Panc1 (cell line): ENCODE measurements at regions not wholly inside any gene's neighbourhood (a gene's known extent, or its start where the extent isn't known, plus 50 kb on each side); places are given as distances from the start of the nearest gene placed in this dataset.

Experiments used
- ATAC-seq: fragments of 200-7000 bp; cut with Tn5 transposase; 2 replicates; pipeline ENCODE4 v1.9.1; 2020; ENCODE audit warnings: mild to moderate bottlenecking, moderate library complexity
- BruUV-seq: library from RNA; stranded (reverse); fragments of 400-500 nt; replicated peaks from 2 replicates; lab custom pipeline; 2021; lab: Mats Ljungman, UMichigan
- CTCF ChIA-PET: fragments of 300-600 bp; sonication (Branson Sonifier 250); formaldehyde crosslinking; loops from one replicate; lab custom pipeline; 2022; ENCODE audit warnings: antibody characterized with exemption; lab: Charles Lee
- POLR2A ChIA-PET: fragments of 300-600 bp; sonication (Branson Sonifier 250); formaldehyde crosslinking; loops from one replicate; lab custom pipeline; 2022; ENCODE audit warnings: antibody characterized with exemption; lab: Charles Lee
- DNase-seq: peaks from one replicate; pipeline ENCODE4 v3.0.0-alpha.2; 2010; ENCODE audit warnings: low read depth, low spot score
- H3K27ac ChIP-seq: 2 replicates; pipeline ENCODE4 v1.5.1; 2011; ENCODE audit warnings: mild to moderate bottlenecking, low read length, inconsistent platforms
- H3K27me3 ChIP-seq: fragments of 200-500 bp; sonication (Bioruptor generic); 2 replicates; pipeline ENCODE4 v1.6.0; 2014; ENCODE audit warnings: low read length, inconsistent platforms; ENCODE audit not compliant: control insufficient read depth, insufficient read depth
- H3K36me3 ChIP-seq: fragments of 200-500 bp; sonication (Bioruptor generic); 2 replicates; pipeline ENCODE4 v1.5.1; 2014; ENCODE audit warnings: inconsistent platforms, mild to moderate bottlenecking, low read length, moderate library complexity; ENCODE audit not compliant: control insufficient read depth, insufficient read depth
- H3K4me1 ChIP-seq: 2 replicates; pipeline ENCODE4 v1.5.1; 2011; ENCODE audit warnings: inconsistent platforms, mild to moderate bottlenecking, low read length, moderate library complexity; ENCODE audit not compliant: control insufficient read depth, insufficient read depth
- H3K4me3 ChIP-seq, 2 experiments: 2 replicates each; pipeline ENCODE4 v1.5.1; 2011 to 2012; ENCODE audit warnings: low read depth in 2 of 2, low read length in 2 of 2, mild to moderate bottlenecking in 2 of 2, inconsistent platforms in 1 of 2, moderate library complexity in 1 of 2
- H3K9me3 ChIP-seq: fragments of 200-500 bp; sonication (Bioruptor generic); 2 replicates; pipeline ENCODE4 v1.5.1; 2014; ENCODE audit warnings: low read depth, mild to moderate bottlenecking, inconsistent platforms, low read length, moderate library complexity; ENCODE audit not compliant: control insufficient read depth, insufficient read depth
- CTCF ChIP-seq: fragments of 450-650 bp; IDR thresholded peaks from 2 replicates; pipeline ENCODE4 v1.5.1; 2017; ENCODE audit warnings: mild to moderate bottlenecking
- POLR2AphosphoS5 ChIP-seq: IDR thresholded peaks from 2 replicates; pipeline ENCODE4 v1.6.1; 2012; ENCODE audit warnings: mild to moderate bottlenecking, low read depth, low read length, moderate library complexity
- REST ChIP-seq, 2 experiments: IDR thresholded peaks; 2 replicates each; pipeline ENCODE4 v1.6.1; 2011 to 2012; ENCODE audit warnings: low read depth in 2 of 2, control low read depth in 1 of 2, low read length in 1 of 2, mild to moderate bottlenecking in 1 of 2, moderate library complexity in 1 of 2; ENCODE audit not compliant: insufficient read depth in 1 of 2
- SIN3A ChIP-seq: IDR thresholded peaks from 2 replicates; pipeline ENCODE4 v1.6.1; 2012; ENCODE audit warnings: low read depth, mild to moderate bottlenecking, low read length, moderate library complexity, borderline replicate concordance; ENCODE audit not compliant: insufficient read depth
- TCF7L2 ChIP-seq: IDR thresholded peaks from 2 replicates; pipeline ENCODE4 v1.6.1; 2011; ENCODE audit warnings: mild to moderate bottlenecking, low read depth, low read length, inconsistent platforms
- in situ Hi-C: cut with HindIII; loops from 2 replicates; pipeline ENCODE4 v1.10.0; 2016; ENCODE audit warnings: low sequenced_read_pairs, low pct_unique_long_range_greater_than_20kb
- intact Hi-C: fragments of 100-400 bp; cut with micrococcal nuclease; formaldehyde crosslinking; loops from one replicate; pipeline ENCODE4 v1.10.0; 2022; ENCODE audit not compliant: unreplicated experiment

GRCh38 chr7:10216462-10216861, 757.2 kb upstream of the PHF14 start:
- Histone ChIP-seq H3K27me3 (no peaks in the 10 kb centered on the region), H3K36me3 (no peaks in the 10 kb centered on the region), H3K27ac (no peak overlapping the region), H3K9me3 (peaks cover 6% of the 10 kb centered on the region), H3K4me3 (no peak overlapping the region), H3K4me1 (no peaks in the 10 kb centered on the region)
- CTCF ChIA-PET = no interaction called here
- in situ Hi-C loops (no loop called here), intact Hi-C loops (no loop called here)
- TF ChIP-seq SIN3A (no peak), CTCF (no peak), REST (IDR thresholded peaks at IDR 0.05; ENCODE audit: insufficient read depth in 1 of 2, low read depth in 2 of 2, low read length in 1 of 2) (no peak), TCF7L2 (no peak)
- POLR2A ChIA-PET = no interaction called here
- ATAC-seq (no peak), DNase-seq (no peak)
- no TSS peak for BruUV-seq

DNA sequence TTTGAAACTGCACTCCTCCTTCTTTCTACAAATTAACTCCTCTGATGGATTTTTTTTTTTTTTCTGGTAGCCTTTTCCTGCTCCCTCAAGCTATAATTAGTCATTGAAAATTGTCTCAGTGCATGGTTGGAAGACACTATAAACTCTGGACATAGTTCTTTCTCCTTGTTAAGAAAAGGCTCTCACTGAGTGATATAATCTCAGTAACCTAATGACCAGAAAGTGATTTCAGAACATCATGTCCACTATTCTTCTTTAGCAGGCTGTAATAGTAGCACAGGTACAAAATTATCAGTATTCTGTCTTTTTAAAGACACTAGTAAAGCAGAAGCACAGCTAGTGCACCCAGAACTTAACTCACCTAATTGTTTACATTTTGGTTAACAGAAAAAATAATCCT, 752.6 kb upstream of the PHF14 start:
- CTCF ChIA-PET = no interaction called here

More for the DNA sequence above, 752.6 kb upstream of the PHF14 start:
- POLR2A ChIA-PET = no interaction called here
- no peak for ATAC-seq
- no peak for DNase-seq
- TF ChIP-seq SIN3A (no peak), CTCF (no peak), REST (IDR thresholded peaks at IDR 0.05; ENCODE audit: insufficient read depth in 1 of 2, low read depth in 2 of 2, low read length in 1 of 2) (no peak), TCF7L2 (no peak), POLR2AphosphoS5 (no peak)
- BruUV-seq = no TSS peak
- Histone ChIP-seq H3K4me3 (no peak overlapping the region), H3K27me3 (no peaks in the 10 kb centered on the region), H3K4me1 (no peaks in the 10 kb centered on the region), H3K9me3 (peaks cover 3% of the 10 kb centered on the region; the same call in 1 of the 2 replicates), H3K27ac (no peak overlapping the region), H3K36me3 (no peaks in the 10 kb centered on the region)
- in situ Hi-C loops = no loop called here
- intact Hi-C loops = no loop called here
